GM19239 (cell line): ENCODE measurements at regions not wholly inside any gene's neighbourhood (a gene's known extent, or its start where the extent isn't known, plus 50 kb on each side); places are given as distances from the start of the nearest gene placed in this dataset.

Experiments used
- DNase-seq: peaks from one replicate; pipeline ENCODE4 v3.0.0; 2011; ENCODE audit warnings: low spot score; ENCODE audit not compliant: insufficient read length
- FAIRE-seq: peaks from 2 replicates; lab custom pipeline; 2011; peaks lifted over from hg19 to GRCh38; lab: Jason Lieb, UNC

- FAIRE-seq = no peak
Observed at GRCh38 chr14:98958632-98959031, 313.4 kb downstream of the BCL11B start.

GRCh38 chr14:98959410-98959809 lies 312.6 kb downstream of the BCL11B start:
- no peak for DNase-seq
- no peak for FAIRE-seq

More at GRCh38 chr14:98958632-98959031, 313.4 kb downstream of the BCL11B start:
- DNase-seq = no peak

- DNase-seq = no peak
- no peak for FAIRE-seq
Observed at GRCh38 chr14:98959958-98960616, 311.9 kb downstream of the BCL11B start.

- no peak for DNase-seq
- no peak for FAIRE-seq
Observed at GRCh38 chr14:98960617-98961013, 311.4 kb downstream of the BCL11B start.

- FAIRE-seq = no peak
- DNase-seq = no peak
Observed at GRCh38 chr14:98961191-98961590, 310.8 kb downstream of the BCL11B start.

GRCh38 chr14:98962118-98962517 lies 309.9 kb downstream of the BCL11B start:
- DNase-seq (no peak), FAIRE-seq (no peak)

- DNase-seq (no peak), FAIRE-seq (no peak)
Observed at GRCh38 chr14:98963610-98964009, 308.4 kb downstream of the BCL11B start.

GRCh38 chr14:98964171-98964570 lies 307.8 kb downstream of the BCL11B start:
- DNase-seq (no peak), FAIRE-seq (no peak)

GRCh38 chr14:98965076-98965475 lies 306.9 kb downstream of the BCL11B start:
- FAIRE-seq (no peak), DNase-seq (no peak)

- DNase-seq (no peak), FAIRE-seq (no peak)
Observed at GRCh38 chr14:98966016-98966415, 306.0 kb downstream of the BCL11B start.

GRCh38 chr14:98966475-98967162 lies 305.4 kb downstream of the BCL11B start:
- no peak for FAIRE-seq

GRCh38 chr14:98974113-98974512 lies 297.9 kb downstream of the BCL11B start:
- no peak for DNase-seq
- FAIRE-seq = no peak

More at GRCh38 chr14:98966475-98967162, 305.4 kb downstream of the BCL11B start:
- DNase-seq = no peak

GRCh38 chr14:98976271-98976670 lies 295.7 kb downstream of the BCL11B start:
- DNase-seq (no peak), FAIRE-seq (no peak)

GRCh38 chr14:98977451-98977850 lies 294.5 kb downstream of the BCL11B start:
- FAIRE-seq = no peak

GRCh38 chr14:98982986-98983385 lies 289.0 kb downstream of the BCL11B start:
- no peak for FAIRE-seq
- DNase-seq = no peak

More at GRCh38 chr14:98977451-98977850, 294.5 kb downstream of the BCL11B start:
- no peak for DNase-seq

- FAIRE-seq (no peak), DNase-seq (no peak)
Observed at GRCh38 chr14:98984027-98984718, 287.8 kb downstream of the BCL11B start.

GRCh38 chr14:98984719-98985041 lies 287.3 kb downstream of the BCL11B start:
- no peak for FAIRE-seq
- no peak for DNase-seq

- no peak for FAIRE-seq
- DNase-seq = no peak
Observed at GRCh38 chr14:98993818-98994217, 278.2 kb downstream of the BCL11B start.

- DNase-seq = no peak
- no peak for FAIRE-seq
Observed at GRCh38 chr14:98994561-98994960, 277.4 kb downstream of the BCL11B start.

GRCh38 chr14:98997526-98998205 lies 274.3 kb downstream of the BCL11B start:
- DNase-seq = no peak
- no peak for FAIRE-seq

GRCh38 chr14:98999345-98999744 lies 272.7 kb downstream of the BCL11B start:
- FAIRE-seq = no peak

More at GRCh38 chr14:98999345-98999744, 272.7 kb downstream of the BCL11B start:
- DNase-seq = no peak
